Body of pancreas (tissue), 4 donors: ENCODE measurements at regions not wholly inside any gene's neighbourhood (a gene's known extent, or its start where the extent isn't known, plus 50 kb on each side); places are given as distances from the start of the nearest gene placed in this dataset.

Experiments used
- ATAC-seq: fragments of 150-250 bp; one replicate; pipeline ENCODE4 v1.9.1; 2016
- DNase-seq, 4 donors: peaks; one replicate each; pipeline ENCODE4 v3.0.0-alpha.2; 2019
- H3K27ac ChIP-seq, 4 donors: fragments of 200-600 bp; sonication (generic); 1 replicate in 3 of 4; 2 replicates in 1 of 4; pipeline versions ENCODE4 v1.5.1 to v1.6.1; 2016 to 2019; ENCODE audit warnings: mild to moderate bottlenecking in 1 of 4, mixed read lengths in 1 of 4, moderate library complexity in 1 of 4
- H3K27me3 ChIP-seq, 2 donors: fragments of 200-600 bp; sonication (generic); one replicate each; pipeline ENCODE4 v1.6.0; 2016; ENCODE audit warnings: mild to moderate bottlenecking in 1 of 2
- H3K36me3 ChIP-seq, 2 donors: fragments of 200-600 bp; sonication (generic); replicated peaks in 1 of 2; 2 replicates each; pipeline ENCODE4 v1.5.1; 2016; ENCODE audit warnings: low read depth in 2 of 2; ENCODE audit not compliant: insufficient read depth in 1 of 2
- H3K4me1 ChIP-seq: fragments of 200-600 bp; sonication (generic); one replicate; pipeline ENCODE4 v1.6.0; 2016
- H3K4me3 ChIP-seq, 2 donors: fragments of 200-600 bp; sonication (generic); 1 replicate in 1 of 2; 2 replicates in 1 of 2; pipeline ENCODE4 v1.5.1; 2016 to 2019
- H3K9me3 ChIP-seq, 3 donors: fragments of 200-600 bp; sonication (generic); 1 replicate in 2 of 3; 2 replicates in 1 of 3; pipeline ENCODE4 v1.5.1; 2016
- POLR2A ChIP-seq, 3 donors: fragments of 450-650 bp; IDR thresholded peaks; one replicate each; pipeline ENCODE4 v1.6.1; 2016; ENCODE audit warnings: antibody characterized with exemption in 3 of 3, mild to moderate bottlenecking in 2 of 3
- WGBS, 2 donors: methylation state at CpG; one replicate each; pipeline ENCODE4 v1.1.5; 2017; 5-methylcytosine and 5-hydroxymethylcytosine counted together
- intact Hi-C: fragments of 100-400 bp; cut with DNase I; formaldehyde crosslinking; loops from one replicate; pipeline ENCODE4 v1.15.1; 2023
- TF ChIP-seq, protein P1 (sequence below), 7 experiments: fragments of 450-650 bp in 4 of 7; fragments of 200-600 bp in 3 of 7; sonication (generic) in 3 of 7; IDR thresholded peaks; one replicate each; pipeline ENCODE4 v1.5.1; 2016 to 2019; ENCODE audit warnings: antibody characterized with exemption in 7 of 7

GRCh38 chr12:92008345-92008744, 137.3 kb downstream of the BTG1 start:
- TF ChIP-seq, protein P1, sequence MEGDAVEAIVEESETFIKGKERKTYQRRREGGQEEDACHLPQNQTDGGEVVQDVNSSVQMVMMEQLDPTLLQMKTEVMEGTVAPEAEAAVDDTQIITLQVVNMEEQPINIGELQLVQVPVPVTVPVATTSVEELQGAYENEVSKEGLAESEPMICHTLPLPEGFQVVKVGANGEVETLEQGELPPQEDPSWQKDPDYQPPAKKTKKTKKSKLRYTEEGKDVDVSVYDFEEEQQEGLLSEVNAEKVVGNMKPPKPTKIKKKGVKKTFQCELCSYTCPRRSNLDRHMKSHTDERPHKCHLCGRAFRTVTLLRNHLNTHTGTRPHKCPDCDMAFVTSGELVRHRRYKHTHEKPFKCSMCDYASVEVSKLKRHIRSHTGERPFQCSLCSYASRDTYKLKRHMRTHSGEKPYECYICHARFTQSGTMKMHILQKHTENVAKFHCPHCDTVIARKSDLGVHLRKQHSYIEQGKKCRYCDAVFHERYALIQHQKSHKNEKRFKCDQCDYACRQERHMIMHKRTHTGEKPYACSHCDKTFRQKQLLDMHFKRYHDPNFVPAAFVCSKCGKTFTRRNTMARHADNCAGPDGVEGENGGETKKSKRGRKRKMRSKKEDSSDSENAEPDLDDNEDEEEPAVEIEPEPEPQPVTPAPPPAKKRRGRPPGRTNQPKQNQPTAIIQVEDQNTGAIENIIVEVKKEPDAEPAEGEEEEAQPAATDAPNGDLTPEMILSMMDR (IDR thresholded peaks at IDR 0.05): no peak
- no peak for TF ChIP-seq POLR2A (IDR thresholded peaks at IDR 0.05)
- no peak overlapping the region for H3K4me3 ChIP-seq
- intact Hi-C loops: no loop called here
- 86 to 87% methylated on average over 5 of the region's 5 CpGs for WGBS, 2 donors
- ATAC-seq (no peak), DNase-seq (no peak)
- no peaks in the 10 kb centered on the region for H3K36me3 ChIP-seq
- H3K27me3 ChIP-seq: no peaks in the 10 kb centered on the region
- H3K9me3 ChIP-seq: no peaks in the 10 kb centered on the region
- no peak overlapping the region for H3K27ac ChIP-seq
- peaks cover 4% of the 10 kb centered on the region for H3K4me1 ChIP-seq

- intact Hi-C loops: no loop called here
- WGBS, 2 donors: 96 to 97% methylated on average over 9 of the region's 9 CpGs
- H3K4me3 ChIP-seq: no peak overlapping the region
- DNase-seq (no peak), ATAC-seq (no peak)
- H3K27me3 ChIP-seq: no peaks in the 10 kb centered on the region
- peaks cover 10% of the 10 kb centered on the region for H3K4me1 ChIP-seq
- H3K9me3 ChIP-seq: no peaks in the 10 kb centered on the region
- TF ChIP-seq, protein P1 (IDR thresholded peaks at IDR 0.05): no peak
- no peak for TF ChIP-seq POLR2A (IDR thresholded peaks at IDR 0.05)
- no peak overlapping the region for H3K27ac ChIP-seq
- H3K36me3 ChIP-seq: no peaks in the 10 kb centered on the region
These were observed 137.9 kb downstream of the BTG1 start for GRCh38 chr12:92007787-92008186.

- peaks cover 20% of the 10 kb centered on the region for H3K4me1 ChIP-seq
- H3K9me3 ChIP-seq: no peaks in the 10 kb centered on the region
- H3K27ac ChIP-seq: no peak overlapping the region
- no peak overlapping the region for H3K4me3 ChIP-seq
- H3K36me3 ChIP-seq: no peaks in the 10 kb centered on the region
- H3K27me3 ChIP-seq: no peaks in the 10 kb centered on the region
- DNase-seq: no peak
- TF ChIP-seq, protein P1 (IDR thresholded peaks at IDR 0.05): no peak
- TF ChIP-seq POLR2A (IDR thresholded peaks at IDR 0.05): no peak
- intact Hi-C loops: no loop called here
- 60 to 61% methylated on average over 3 of the region's 3 CpGs for WGBS, 2 donors
- no peak for ATAC-seq
These were observed 141.9 kb downstream of the BTG1 start for GRCh38 chr12:92003701-92004100.

DNA sequence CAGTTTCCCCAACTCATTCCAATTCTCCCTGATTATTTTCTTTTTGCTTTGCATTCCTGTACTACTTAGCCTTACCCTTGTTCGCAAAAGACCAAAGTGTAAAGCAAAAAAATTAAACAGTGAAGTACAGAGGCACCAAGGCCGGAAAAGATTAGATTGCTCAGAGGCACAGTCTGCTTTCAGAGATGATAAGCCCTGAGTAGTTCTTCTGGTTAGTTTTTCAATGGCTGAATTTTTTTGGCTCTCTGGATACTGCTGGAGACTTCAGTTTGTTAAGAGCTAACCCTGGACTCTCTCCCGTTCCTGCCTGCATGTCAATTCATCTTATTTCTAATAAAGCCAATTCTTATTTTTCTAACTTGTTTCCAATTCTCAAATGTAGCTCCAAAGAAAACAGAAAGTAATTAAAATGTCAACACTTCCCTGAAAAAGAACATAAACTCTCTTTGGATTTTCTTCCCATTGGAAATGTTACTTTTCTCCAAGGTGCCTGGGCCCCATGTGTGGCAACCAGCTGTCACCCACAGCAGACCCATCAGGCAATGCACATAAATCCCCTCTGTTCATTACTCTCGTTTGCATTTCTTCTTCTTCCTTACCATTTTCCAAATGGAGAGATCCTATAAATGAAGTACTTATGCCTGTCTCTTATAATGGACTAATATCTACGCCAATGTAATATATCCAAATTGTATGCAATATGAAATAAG, 142.8 kb downstream of the BTG1 start:
- Histone ChIP-seq H3K27ac (peak overlapping the region; percentile 23 to 73 (median 51)), H3K36me3 (no peaks in the 10 kb centered on the region), H3K27me3 (no peaks in the 10 kb centered on the region), H3K4me3 (no peak overlapping the region), H3K9me3 (no peaks in the 10 kb centered on the region), H3K4me1 (peaks cover 20% of the 10 kb centered on the region)
- peak in 2 of 4 donors; percentile 18 to 31 for DNase-seq
- peak in 1 of 3 donors; percentile 5 for TF ChIP-seq POLR2A (IDR thresholded peaks at IDR 0.05)
- TF ChIP-seq, protein P1 (IDR thresholded peaks at IDR 0.05): no peak
- ATAC-seq: peak; percentile 74
- intact Hi-C loops: no loop called here
- WGBS, 2 donors: 36 to 39% methylated on average over 5 of the region's 5 CpGs

DNA sequence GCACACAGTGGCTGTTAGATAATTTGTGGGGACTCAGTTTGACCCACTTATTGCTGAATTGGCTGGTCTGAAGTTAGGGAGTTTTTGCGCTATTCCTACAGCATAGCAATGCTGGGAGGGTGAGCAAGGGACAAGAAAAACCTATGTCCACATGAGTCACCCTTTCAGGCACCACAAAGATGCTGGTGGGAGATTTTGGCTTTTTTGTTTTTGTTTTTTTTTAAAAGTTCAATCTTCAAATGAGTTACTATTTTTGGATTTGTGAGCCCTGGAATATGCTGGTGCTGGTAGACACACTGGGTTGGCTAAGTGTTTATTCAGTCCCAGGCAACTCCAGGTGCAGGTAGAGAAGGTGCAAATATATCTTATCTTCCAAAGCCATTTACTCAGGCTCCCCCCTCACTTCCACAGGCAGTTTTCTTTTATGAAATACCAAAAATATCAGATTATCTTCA, 143.4 kb downstream of the BTG1 start:
- H3K27me3 ChIP-seq: no peaks in the 10 kb centered on the region
- no peaks in the 10 kb centered on the region for H3K36me3 ChIP-seq
- peak overlapping the region; percentile 23 to 73 (median 51) for H3K27ac ChIP-seq
- peaks cover 20% of the 10 kb centered on the region for H3K4me1 ChIP-seq
- no peaks in the 10 kb centered on the region for H3K9me3 ChIP-seq
- WGBS, 2 donors: 43 to 79% methylated on average over 1 of the region's 1 CpG
- TF ChIP-seq, protein P1 (IDR thresholded peaks at IDR 0.05): no peak
- no peak for TF ChIP-seq POLR2A (IDR thresholded peaks at IDR 0.05)
- intact Hi-C loops: no loop called here
- H3K4me3 ChIP-seq: no peak overlapping the region
- DNase-seq (peak in 2 of 4 donors; percentile 15 to 34), ATAC-seq (peak; percentile 71)
